ENCODE measurements at regions not wholly inside any gene's neighbourhood (a gene's known extent, or its start where the extent isn't known, plus 50 kb on each side); places are given as distances from the start of the nearest gene placed in this dataset.

GRCh38 chr13:81106348-81106747 is 765.4 kb upstream of the SPRY2 start:
- Histone ChIP-seq H3K9me1 (replicated peaks; ENCODE audit: control insufficient read depth, extremely low read depth, insufficient read depth, low read length) (no peaks in the 10 kb centered on the region), H3K36me3 (ENCODE audit: control insufficient read depth in 2 of 2, extremely low read depth in 1 of 2, insufficient read depth in 2 of 2, low read length in 2 of 2) (no peaks in the 10 kb centered on the region), H3K4me1 (ENCODE audit: control insufficient read depth, extremely low read depth, insufficient read depth, low read length) (no peaks in the 10 kb centered on the region), H3K79me2 (ENCODE audit: control insufficient read depth, insufficient read depth, low read length) (no peaks in the 10 kb centered on the region), H3K4me2 (ENCODE audit: insufficient read depth, low read length) (no peak overlapping the region), H4K20me1 (replicated peaks; ENCODE audit: control insufficient read depth, extremely low read depth, insufficient read depth, low read length) (no peaks in the 10 kb centered on the region), H3K9ac (replicated peaks; ENCODE audit: extremely low read depth, insufficient read depth, low read length) (no peak overlapping the region), H2AFZ (ENCODE audit: low read depth, low read length) (no peak overlapping the region), H3K27ac (ENCODE audit: insufficient read depth, low read depth, low read length) (no peak overlapping the region), H3K9me3 (replicated peaks; ENCODE audit: control insufficient read depth, insufficient read depth, low read length) (no peaks in the 10 kb centered on the region), H3K27me3 (ENCODE audit: control insufficient read depth in 2 of 2, insufficient read depth in 2 of 2, low read length in 2 of 2) (no peaks in the 10 kb centered on the region), H3K4me3 (replicated peaks in 1 of 3; ENCODE audit: insufficient read depth in 1 of 3, low read depth in 1 of 3, low read length in 3 of 3) (no peak overlapping the region)
- CTCF ChIA-PET, result interaction anchor here (1.5 kb wide), 1 partner anchor 9 kb away, joined by 4 read pairs; no protein-coding TSS in a partner anchor
- dilution Hi-C loops (cut with MboI; ENCODE audit: extremely low pct_ligation_motif_present, low sequenced_read_pairs), result no loop called here
- no peak for TF ChIP-seq POLR2AphosphoS5 (IDR thresholded peaks at IDR 0.05; ENCODE audit: insufficient read depth, low read depth, low read length)
- DNase-seq (ENCODE audit: low read depth, low spot score) (no peak), FAIRE-seq (no peak)
- no TSS peak for BruUV-seq (replicated peaks)
- intact Hi-C loops (cut with micrococcal nuclease), result no loop called here
- POLR2A ChIA-PET, result no interaction called here

- BruUV-seq (replicated peaks), result no TSS peak
These were observed 763.2 kb upstream of the SPRY2 start for GRCh38 chr13:81104035-81104715.

More at GRCh38 chr13:81104035-81104715, 763.2 kb upstream of the SPRY2 start:
- no peak for TF ChIP-seq CTCF (IDR thresholded peaks at IDR 0.05; ENCODE audit: extremely low read depth in 1 of 2, insufficient read depth in 1 of 2, low read depth in 1 of 2, low read length in 2 of 2)
- no peak for TF ChIP-seq POLR2A (IDR thresholded peaks at IDR 0.05; ENCODE audit: low read depth, low read length)
- no peak for TF ChIP-seq JUN (IDR thresholded peaks at IDR 0.05; ENCODE audit: borderline replicate concordance, insufficient read depth, insufficient read length, low read depth)
- no peak for TF ChIP-seq EZH2 (IDR thresholded peaks at IDR 0.05; ENCODE audit: borderline replicate concordance, low read depth, low read length, severe bottlenecking)
- no peak for TF ChIP-seq POLR2AphosphoS5 (IDR thresholded peaks at IDR 0.05; ENCODE audit: insufficient read depth, low read depth, low read length)
- no peak for TF ChIP-seq GATA2 (IDR thresholded peaks at IDR 0.05; ENCODE audit: insufficient read depth, insufficient read length, low read depth, low read length)
- TF ChIP-seq MAX (IDR thresholded peaks at IDR 0.05; ENCODE audit: insufficient read depth, insufficient read length), result no peak
- TF ChIP-seq FOS (IDR thresholded peaks at IDR 0.05; ENCODE audit: borderline replicate concordance, insufficient read depth, low read length), result no peak
- TF ChIP-seq MYC (IDR thresholded peaks at IDR 0.05; ENCODE audit: low read depth, low read length), result no peak
- H3K4me3 ChIP-seq (replicated peaks in 1 of 3; ENCODE audit: insufficient read depth in 1 of 3, low read depth in 1 of 3, low read length in 3 of 3), result no peak overlapping the region
- H3K27ac ChIP-seq (ENCODE audit: insufficient read depth, low read depth, low read length), result no peak overlapping the region
- H3K27me3 ChIP-seq (ENCODE audit: control insufficient read depth in 2 of 2, insufficient read depth in 2 of 2, low read length in 2 of 2), result no peaks in the 10 kb centered on the region
- H3K9ac ChIP-seq (replicated peaks; ENCODE audit: extremely low read depth, insufficient read depth, low read length), result no peak overlapping the region
- no peaks in the 10 kb centered on the region for H3K9me1 ChIP-seq (replicated peaks; ENCODE audit: control insufficient read depth, extremely low read depth, insufficient read depth, low read length)
- H3K79me2 ChIP-seq (ENCODE audit: control insufficient read depth, insufficient read depth, low read length), result no peaks in the 10 kb centered on the region
- H3K9me3 ChIP-seq (replicated peaks; ENCODE audit: control insufficient read depth, insufficient read depth, low read length), result no peaks in the 10 kb centered on the region
- H3K4me2 ChIP-seq (ENCODE audit: insufficient read depth, low read length), result no peak overlapping the region
- H3K36me3 ChIP-seq (ENCODE audit: control insufficient read depth in 2 of 2, extremely low read depth in 1 of 2, insufficient read depth in 2 of 2, low read length in 2 of 2), result no peaks in the 10 kb centered on the region
- no peak overlapping the region for H2AFZ ChIP-seq (ENCODE audit: low read depth, low read length)
- dilution Hi-C loops (cut with MboI; ENCODE audit: extremely low pct_ligation_motif_present, low sequenced_read_pairs), result no loop called here
- FAIRE-seq (no peak), DNase-seq (ENCODE audit: low read depth, low spot score) (no peak)
- intact Hi-C loops (cut with micrococcal nuclease), result no loop called here
- POLR2A ChIA-PET, result no interaction called here
- H3K4me1 ChIP-seq (ENCODE audit: control insufficient read depth, extremely low read depth, insufficient read depth, low read length), result no peaks in the 10 kb centered on the region
- CTCF ChIA-PET, result interaction anchor here (1.2 kb wide), 1 partner anchor 10 kb away, joined by 3 read pairs; no protein-coding TSS in a partner anchor
- H4K20me1 ChIP-seq (replicated peaks; ENCODE audit: control insufficient read depth, extremely low read depth, insufficient read depth, low read length), result no peaks in the 10 kb centered on the region

Data from endothelial cell of umbilical vein (primary cell).